Panc1 (cell line): ENCODE measurements at regions not wholly inside any gene's neighbourhood (a gene's known extent, or its start where the extent isn't known, plus 50 kb on each side); places are given as distances from the start of the nearest gene placed in this dataset.

Source experiments
- CTCF ChIP-seq: fragments of 450-650 bp; IDR thresholded peaks from 2 replicates; pipeline ENCODE4 v1.5.1; 2017; ENCODE audit warnings: mild to moderate bottlenecking
- POLR2AphosphoS5 ChIP-seq: IDR thresholded peaks from 2 replicates; pipeline ENCODE4 v1.6.1; 2012; ENCODE audit warnings: mild to moderate bottlenecking, low read depth, low read length, moderate library complexity
- REST ChIP-seq, 2 experiments: IDR thresholded peaks; 2 replicates each; pipeline ENCODE4 v1.6.1; 2011 to 2012; ENCODE audit warnings: low read depth in 2 of 2, control low read depth in 1 of 2, low read length in 1 of 2, mild to moderate bottlenecking in 1 of 2, moderate library complexity in 1 of 2; ENCODE audit not compliant: insufficient read depth in 1 of 2

- no peak for TF ChIP-seq CTCF
- TF ChIP-seq POLR2AphosphoS5, result no peak
- no peak for TF ChIP-seq REST (IDR thresholded peaks at IDR 0.05; ENCODE audit: insufficient read depth in 1 of 2, low read depth in 2 of 2, low read length in 1 of 2)
Observed at GRCh38 chr18:39550701-39551100, 1985.1 kb upstream of the CELF4 start.
